Upper lobe of left lung (tissue), 6 donors: ENCODE measurements at regions not wholly inside any gene's neighbourhood (a gene's known extent, or its start where the extent isn't known, plus 50 kb on each side); places are given as distances from the start of the nearest gene placed in this dataset.

Experiments
- ATAC-seq, 2 donors: fragments of 200-7000 bp; cut with Tn5 transposase; one replicate each; pipeline ENCODE4 v1.9.1; 2022; ENCODE audit warnings: mild to moderate bottlenecking in 2 of 2, moderate library complexity in 2 of 2; ENCODE audit not compliant: low FRiP score in 2 of 2
- DNase-seq, 2 donors: peaks; one replicate each; pipeline ENCODE4 v3.0.0-alpha.2; 2019 to 2020
- H3K27ac ChIP-seq, 4 donors: fragments of 200-600 bp; sonication (generic); one replicate each; pipeline ENCODE4 v1.5.1; 2016 to 2019
- H3K27me3 ChIP-seq, 4 donors: fragments of 200-600 bp; sonication (generic); one replicate each; pipeline ENCODE4 v1.5.1; 2017 to 2019
- H3K36me3 ChIP-seq, 4 donors: fragments of 200-600 bp; sonication (generic); one replicate each; pipeline ENCODE4 v1.5.1; 2016 to 2019
- H3K4me1 ChIP-seq, 4 donors: fragments of 200-600 bp; sonication (generic); one replicate each; pipeline ENCODE4 v1.5.1; 2018 to 2019
- H3K4me3 ChIP-seq, 4 donors: fragments of 200-600 bp; sonication (generic); one replicate each; pipeline ENCODE4 v1.5.1; 2017 to 2019; ENCODE audit warnings: mild to moderate bottlenecking in 2 of 4, moderate library complexity in 1 of 4
- H3K9me3 ChIP-seq, 4 donors: fragments of 200-600 bp; sonication (generic); one replicate each; pipeline ENCODE4 v1.5.1; 2018 to 2019
- EP300 ChIP-seq, 4 donors: sonication (generic); formaldehyde crosslinking; IDR thresholded peaks; one replicate each; pipeline ENCODE4 v1.5.1; 2017; ENCODE audit warnings: antibody characterized with exemption in 4 of 4, control low read depth in 2 of 4
- POLR2A ChIP-seq, 4 donors: fragments of 450-650 bp; IDR thresholded peaks; one replicate each; pipeline ENCODE4 v1.5.1; 2016 to 2017; ENCODE audit warnings: antibody characterized with exemption in 4 of 4, mild to moderate bottlenecking in 2 of 4
- POLR2AphosphoS5 ChIP-seq, 2 donors: sonication (generic); formaldehyde crosslinking; IDR thresholded peaks; one replicate each; pipeline ENCODE4 v1.5.1; 2017; ENCODE audit warnings: antibody characterized with exemption in 2 of 2
- WGBS, 2 donors: methylation state at CpG; one replicate each; pipeline ENCODE4 v1.1.5; 2017 to 2018; 5-methylcytosine and 5-hydroxymethylcytosine counted together
- TF ChIP-seq, protein P1 (sequence below), 6 experiments: fragments of 450-650 bp in 4 of 6; fragments of 200-600 bp in 2 of 6; sonication (generic) in 2 of 6; IDR thresholded peaks; one replicate each; pipeline ENCODE4 v1.5.1; 2016 to 2019; ENCODE audit warnings: antibody characterized with exemption in 6 of 6
- donor health status: DM: no; HTN: no; CAD: no; lungs with moderate emphysema.
- donor health status: DM: no; HTN: yes; CAD: no; lungs with severe emphysema.

DNA sequence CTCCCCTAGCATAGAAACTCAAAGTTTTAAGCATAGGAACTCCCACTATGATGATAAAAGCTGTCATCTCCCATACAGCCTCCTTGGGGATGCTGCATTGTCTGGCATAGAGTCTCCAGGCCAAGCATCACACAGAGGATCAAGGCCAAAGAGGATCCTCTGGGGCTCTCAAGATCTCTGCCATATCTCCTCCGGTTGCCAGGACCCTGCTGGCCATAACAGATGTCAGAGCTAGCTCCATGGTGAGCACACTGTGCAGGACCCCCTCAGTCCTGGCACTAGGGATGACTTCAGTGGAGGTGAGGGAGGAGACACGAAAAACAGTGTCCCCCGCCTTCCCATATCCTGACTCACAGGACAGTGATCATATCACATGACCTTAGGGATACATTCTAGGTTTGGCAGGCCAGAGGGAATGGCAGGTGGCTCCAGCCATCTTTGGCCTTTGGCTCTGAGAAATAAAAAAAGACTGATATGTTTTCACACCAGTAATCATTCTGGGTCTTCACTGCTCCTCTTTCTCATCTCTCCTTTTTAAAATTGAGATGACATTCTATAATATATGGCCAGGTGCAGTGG lies 235.0 kb downstream of the MYCN start:
- no peak for TF ChIP-seq POLR2A (IDR thresholded peaks at IDR 0.05)
- no peak for TF ChIP-seq POLR2AphosphoS5 (IDR thresholded peaks at IDR 0.05)
- TF ChIP-seq EP300 (IDR thresholded peaks at IDR 0.05), result no peak
- TF ChIP-seq, protein P1, sequence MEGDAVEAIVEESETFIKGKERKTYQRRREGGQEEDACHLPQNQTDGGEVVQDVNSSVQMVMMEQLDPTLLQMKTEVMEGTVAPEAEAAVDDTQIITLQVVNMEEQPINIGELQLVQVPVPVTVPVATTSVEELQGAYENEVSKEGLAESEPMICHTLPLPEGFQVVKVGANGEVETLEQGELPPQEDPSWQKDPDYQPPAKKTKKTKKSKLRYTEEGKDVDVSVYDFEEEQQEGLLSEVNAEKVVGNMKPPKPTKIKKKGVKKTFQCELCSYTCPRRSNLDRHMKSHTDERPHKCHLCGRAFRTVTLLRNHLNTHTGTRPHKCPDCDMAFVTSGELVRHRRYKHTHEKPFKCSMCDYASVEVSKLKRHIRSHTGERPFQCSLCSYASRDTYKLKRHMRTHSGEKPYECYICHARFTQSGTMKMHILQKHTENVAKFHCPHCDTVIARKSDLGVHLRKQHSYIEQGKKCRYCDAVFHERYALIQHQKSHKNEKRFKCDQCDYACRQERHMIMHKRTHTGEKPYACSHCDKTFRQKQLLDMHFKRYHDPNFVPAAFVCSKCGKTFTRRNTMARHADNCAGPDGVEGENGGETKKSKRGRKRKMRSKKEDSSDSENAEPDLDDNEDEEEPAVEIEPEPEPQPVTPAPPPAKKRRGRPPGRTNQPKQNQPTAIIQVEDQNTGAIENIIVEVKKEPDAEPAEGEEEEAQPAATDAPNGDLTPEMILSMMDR (IDR thresholded peaks at IDR 0.05), result no peak
- ATAC-seq, result no peak

DNA sequence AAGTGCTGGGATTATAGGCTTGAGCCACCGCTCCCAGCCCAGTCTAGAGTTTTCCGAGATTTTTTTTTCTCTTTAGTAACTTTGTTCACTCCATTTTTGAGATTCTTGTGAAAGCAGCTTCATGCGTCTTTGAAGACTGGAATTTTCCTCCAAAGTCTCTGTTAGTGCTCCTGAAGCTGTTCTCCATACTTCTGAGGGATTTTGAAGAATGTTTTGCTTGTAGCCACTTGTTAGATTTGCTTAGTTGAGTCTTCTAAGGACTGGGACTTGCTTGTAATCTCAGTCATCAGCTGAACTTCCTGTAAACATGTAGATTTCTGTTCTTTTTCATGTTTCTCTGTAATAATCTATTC lies 234.3 kb downstream of the MYCN start:
- TF ChIP-seq POLR2A (IDR thresholded peaks at IDR 0.05) (no peak), POLR2AphosphoS5 (IDR thresholded peaks at IDR 0.05) (no peak), EP300 (IDR thresholded peaks at IDR 0.05) (no peak)
- TF ChIP-seq, protein P1 (IDR thresholded peaks at IDR 0.05), result no peak
- Histone ChIP-seq H3K4me1 (no peaks in the 10 kb centered on the region), H3K4me3 (no peak overlapping the region), H3K27me3 (no peaks in the 10 kb centered on the region), H3K36me3 (no peaks in the 10 kb centered on the region), H3K27ac (no peak overlapping the region), H3K9me3 (no peaks in the 10 kb centered on the region)
- 78 to 93% methylated on average over 3 of the region's 3 CpGs for WGBS, 2 donors
- DNase-seq (no peak), ATAC-seq (no peak)

More for the DNA sequence above, 235.0 kb downstream of the MYCN start:
- 94% methylated on average over 3 of the region's 3 CpGs for WGBS, 2 donors
- Histone ChIP-seq H3K27me3 (no peaks in the 10 kb centered on the region), H3K27ac (no peak overlapping the region), H3K4me1 (no peaks in the 10 kb centered on the region), H3K9me3 (no peaks in the 10 kb centered on the region), H3K36me3 (no peaks in the 10 kb centered on the region), H3K4me3 (no peak overlapping the region)
- no peak for DNase-seq

DNA sequence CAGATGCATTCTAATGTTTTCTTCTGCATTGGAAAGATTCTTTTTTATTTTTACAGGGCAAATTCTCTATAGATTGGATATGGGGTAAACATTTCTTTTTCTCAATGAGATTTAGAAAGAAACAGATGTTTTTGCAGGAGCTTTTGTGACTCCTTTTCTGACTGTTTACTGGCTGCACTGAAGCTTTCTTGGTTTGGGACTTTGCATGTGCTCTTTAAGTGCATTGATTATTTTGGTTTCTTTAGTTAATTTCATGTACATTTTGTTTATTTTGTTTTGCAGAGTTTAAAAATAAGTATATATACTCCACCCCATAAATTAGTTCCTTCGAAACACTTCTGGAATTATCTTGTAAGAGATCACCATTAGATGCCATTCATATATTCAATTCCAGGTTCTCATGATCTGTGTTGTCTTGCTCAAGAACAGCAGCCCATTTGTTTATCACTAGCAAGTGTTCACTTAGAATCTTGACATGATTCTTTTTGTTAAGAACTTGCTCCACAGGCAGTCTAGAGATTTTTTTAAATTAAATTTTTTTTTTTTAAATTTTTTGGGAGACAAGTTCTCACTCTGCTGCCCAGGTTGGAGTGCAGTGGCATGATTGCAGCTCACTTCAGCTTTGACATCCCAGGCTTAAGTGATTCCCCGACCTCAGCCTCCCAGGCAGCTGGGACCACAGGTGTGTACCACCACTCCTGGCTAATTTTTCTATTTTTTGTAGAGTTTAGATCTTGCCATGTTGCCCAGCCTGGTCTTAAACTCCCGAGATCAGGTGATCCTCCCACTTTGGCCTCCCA lies 233.7 kb downstream of the MYCN start:
- ATAC-seq (no peak), DNase-seq (no peak)
- H3K27ac ChIP-seq, result no peak overlapping the region
- H3K9me3 ChIP-seq, result no peaks in the 10 kb centered on the region
- no peaks in the 10 kb centered on the region for H3K36me3 ChIP-seq
- H3K4me1 ChIP-seq, result no peaks in the 10 kb centered on the region
- TF ChIP-seq, protein P1 (IDR thresholded peaks at IDR 0.05), result no peak
- no peak for TF ChIP-seq EP300 (IDR thresholded peaks at IDR 0.05)
- TF ChIP-seq POLR2A (IDR thresholded peaks at IDR 0.05), result no peak
- TF ChIP-seq POLR2AphosphoS5 (IDR thresholded peaks at IDR 0.05), result no peak
- no peak overlapping the region for H3K4me3 ChIP-seq
- WGBS, 2 donors, result 77 to 78% methylated on average over 3 of the region's 3 CpGs
- H3K27me3 ChIP-seq, result no peaks in the 10 kb centered on the region

DNA sequence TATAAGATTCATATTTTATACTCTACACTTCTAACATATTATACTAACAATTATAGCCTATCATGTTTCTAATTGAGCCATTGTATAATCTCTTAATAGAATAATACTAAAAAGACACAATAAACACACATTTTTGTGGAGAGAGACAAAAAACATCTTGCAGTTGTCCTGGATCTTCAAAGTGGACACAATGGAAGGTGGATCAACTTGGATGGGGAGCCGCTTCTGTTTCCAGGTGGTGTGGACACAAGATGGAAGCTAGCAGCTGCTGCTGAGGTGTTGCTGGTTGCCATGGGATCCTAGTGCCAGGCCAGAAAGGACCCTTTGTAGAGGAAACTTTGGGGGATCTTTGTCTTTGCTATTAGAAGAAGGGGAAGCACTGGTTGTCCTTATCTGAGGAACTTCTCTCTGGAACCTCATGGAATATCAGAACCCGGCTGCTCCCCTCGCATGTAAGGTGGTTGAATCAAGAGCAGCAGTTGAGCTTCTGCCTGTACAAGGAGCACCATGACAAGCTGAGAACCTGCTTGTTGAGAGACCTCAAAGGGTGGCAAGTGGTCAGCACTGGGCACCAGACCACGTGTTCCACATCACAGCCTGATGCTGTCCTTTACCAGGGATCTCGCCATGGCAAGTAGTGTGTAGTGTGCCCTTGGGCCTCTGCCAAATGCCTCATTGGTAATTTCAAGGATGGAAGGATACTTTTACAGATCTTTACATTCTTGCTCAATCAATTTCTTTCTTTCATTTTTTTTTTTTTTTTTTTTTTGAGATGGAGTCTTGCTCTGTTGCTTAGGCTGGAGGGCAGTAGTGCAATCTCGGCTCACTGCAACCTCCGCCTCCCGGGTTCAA lies 232.2 kb downstream of the MYCN start:
- Histone ChIP-seq H3K27me3 (no peaks in the 10 kb centered on the region), H3K36me3 (no peaks in the 10 kb centered on the region), H3K27ac (no peak overlapping the region), H3K4me3 (no peak overlapping the region), H3K9me3 (no peaks in the 10 kb centered on the region), H3K4me1 (no peaks in the 10 kb centered on the region)
- ATAC-seq (no peak), DNase-seq (no peak)
- 91 to 97% methylated on average over 8 of the region's 8 CpGs for WGBS, 2 donors
- TF ChIP-seq EP300 (IDR thresholded peaks at IDR 0.05) (no peak), POLR2AphosphoS5 (IDR thresholded peaks at IDR 0.05) (no peak), POLR2A (IDR thresholded peaks at IDR 0.05) (no peak)
- TF ChIP-seq, protein P1 (IDR thresholded peaks at IDR 0.05), result no peak
